Fibroblast of pulmonary artery (primary cell): ENCODE measurements at regions not wholly inside any gene's neighbourhood (a gene's known extent, or its start where the extent isn't known, plus 50 kb on each side); places are given as distances from the start of the nearest gene placed in this dataset.
"Not testable (repeated sequence)": the region's sequence is repeated elsewhere in the genome, so short reads cannot be mapped to it uniquely, and the experiment has no call there.

Experiments
- DNase-seq: peaks from one replicate; pipeline ENCODE4 v3.0.0-alpha.2; 2010; ENCODE audit warnings: low read depth
- H3K4me3 ChIP-seq: replicated peaks from 2 replicates; pipeline ENCODE4 v1.5.1; 2011; ENCODE audit warnings: low read depth, mild to moderate bottlenecking, control low read depth, low read length, moderate library complexity
- TF ChIP-seq, protein P1 (sequence below): IDR thresholded peaks from 2 replicates; pipeline ENCODE4 v1.5.1; 2011; ENCODE audit warnings: mild to moderate bottlenecking, control low read depth, low read length, inconsistent platforms; ENCODE audit errors: missing control alignments

DNA sequence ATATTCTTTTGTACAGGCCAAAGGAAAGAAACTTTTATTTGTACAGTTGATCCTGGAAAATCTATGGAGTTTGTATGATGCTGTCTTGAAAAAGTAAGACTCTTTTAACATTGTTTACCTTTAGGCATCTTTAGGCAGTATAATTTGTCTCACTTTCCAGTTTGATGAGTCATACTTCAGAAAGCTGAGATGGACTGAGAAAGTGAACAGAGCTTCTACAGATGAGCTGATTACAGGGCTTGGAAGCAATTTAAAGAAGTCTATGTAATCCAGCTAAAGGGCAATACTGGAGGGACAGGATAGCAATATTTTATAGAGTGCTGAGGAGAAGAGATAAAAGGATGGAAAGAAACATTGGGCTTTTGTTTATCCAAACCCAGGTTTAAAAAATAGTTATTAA, 123.5 kb upstream of the GOLGA6L4 start:
- TF ChIP-seq, protein P1, sequence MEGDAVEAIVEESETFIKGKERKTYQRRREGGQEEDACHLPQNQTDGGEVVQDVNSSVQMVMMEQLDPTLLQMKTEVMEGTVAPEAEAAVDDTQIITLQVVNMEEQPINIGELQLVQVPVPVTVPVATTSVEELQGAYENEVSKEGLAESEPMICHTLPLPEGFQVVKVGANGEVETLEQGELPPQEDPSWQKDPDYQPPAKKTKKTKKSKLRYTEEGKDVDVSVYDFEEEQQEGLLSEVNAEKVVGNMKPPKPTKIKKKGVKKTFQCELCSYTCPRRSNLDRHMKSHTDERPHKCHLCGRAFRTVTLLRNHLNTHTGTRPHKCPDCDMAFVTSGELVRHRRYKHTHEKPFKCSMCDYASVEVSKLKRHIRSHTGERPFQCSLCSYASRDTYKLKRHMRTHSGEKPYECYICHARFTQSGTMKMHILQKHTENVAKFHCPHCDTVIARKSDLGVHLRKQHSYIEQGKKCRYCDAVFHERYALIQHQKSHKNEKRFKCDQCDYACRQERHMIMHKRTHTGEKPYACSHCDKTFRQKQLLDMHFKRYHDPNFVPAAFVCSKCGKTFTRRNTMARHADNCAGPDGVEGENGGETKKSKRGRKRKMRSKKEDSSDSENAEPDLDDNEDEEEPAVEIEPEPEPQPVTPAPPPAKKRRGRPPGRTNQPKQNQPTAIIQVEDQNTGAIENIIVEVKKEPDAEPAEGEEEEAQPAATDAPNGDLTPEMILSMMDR = no peak
- H3K4me3 ChIP-seq = no peak overlapping the region
- peak; percentile 11 for DNase-seq

DNA sequence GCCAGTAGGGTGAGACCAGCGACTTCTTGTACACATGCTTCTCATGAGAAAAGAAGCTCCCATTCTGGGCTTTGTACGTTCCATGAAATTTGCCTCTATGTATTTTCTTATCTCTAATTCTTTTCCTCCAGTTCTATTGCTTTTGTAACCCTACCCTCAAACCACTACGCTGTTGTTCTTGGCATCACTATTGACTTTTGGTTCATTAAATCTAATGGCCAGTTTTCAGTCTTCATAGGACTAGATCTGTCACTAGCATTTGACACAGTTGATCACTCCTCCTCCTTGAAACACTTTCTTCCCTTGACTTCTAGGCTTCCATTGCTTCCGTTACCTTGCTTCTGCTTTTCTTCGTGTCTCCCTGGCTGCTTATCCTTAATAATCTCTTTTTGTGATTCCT, 121.7 kb upstream of the GOLGA6L4 start:
- H3K4me3 ChIP-seq = no peak overlapping the region
- DNase-seq = no peak

DNA sequence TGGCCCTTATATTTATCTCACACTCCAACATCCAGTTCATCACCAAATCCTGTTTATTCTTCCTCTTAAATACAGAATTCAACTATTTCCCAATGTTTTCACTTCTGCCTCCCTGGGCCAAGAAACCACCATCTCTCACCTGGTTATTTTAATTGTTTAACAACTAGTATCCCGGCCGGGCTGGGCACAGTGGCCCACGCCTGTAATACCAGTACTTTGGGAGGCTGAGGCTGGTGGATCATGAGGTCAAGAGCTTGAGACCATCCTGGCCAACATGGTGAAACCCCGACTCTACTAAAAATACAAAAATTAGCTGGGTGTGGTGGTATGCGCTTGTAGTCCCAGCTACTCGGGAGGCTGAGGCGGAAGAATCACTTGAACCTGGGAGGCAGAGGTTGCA, 120.9 kb upstream of the GOLGA6L4 start:
- not testable (repeated sequence) for DNase-seq, H3K4me3 ChIP-seq

More for the DNA sequence above, 121.7 kb upstream of the GOLGA6L4 start:
- TF ChIP-seq, protein P1 = no peak

DNA sequence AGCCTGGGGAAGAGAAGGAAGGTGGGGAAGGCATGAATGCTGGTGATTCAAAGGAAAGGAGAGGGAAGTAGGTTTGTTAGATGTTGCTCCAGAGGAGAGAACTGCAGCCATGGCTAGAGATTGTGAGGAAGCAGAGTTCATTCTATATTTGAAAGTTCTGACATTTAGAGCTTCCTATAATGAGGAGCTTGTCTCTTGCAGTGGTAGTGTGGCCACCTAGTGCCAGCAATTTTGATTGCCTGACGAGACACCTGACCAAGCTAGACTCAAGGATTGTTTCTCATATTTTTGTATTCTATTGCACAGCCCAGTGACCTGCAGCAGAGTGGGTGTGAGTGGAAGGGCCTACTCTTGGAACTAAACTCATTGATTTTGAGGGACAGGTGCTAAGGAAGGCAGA, 116.2 kb upstream of the GOLGA6L4 start:
- not testable (repeated sequence) for DNase-seq, H3K4me3 ChIP-seq

DNA sequence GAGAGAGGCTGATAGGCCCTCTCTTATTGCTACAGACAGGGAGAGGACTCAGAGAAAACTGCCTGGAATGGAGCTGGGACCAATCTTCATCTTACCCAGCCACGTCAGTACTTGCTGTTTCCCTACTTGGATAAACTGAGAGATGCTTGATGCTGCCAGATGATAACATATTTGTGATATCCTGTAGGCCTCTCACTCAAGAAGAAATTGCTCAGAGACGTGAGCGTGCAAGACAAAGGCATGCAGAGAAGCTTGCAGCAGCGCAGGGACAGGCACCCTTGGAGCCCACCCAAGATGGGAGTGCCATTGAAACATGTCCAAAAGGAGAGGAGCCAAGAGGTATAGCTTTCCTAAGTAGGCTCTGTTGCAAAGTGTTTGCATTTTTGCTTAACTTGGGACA, 114.7 kb upstream of the GOLGA6L4 start:
- DNase-seq = peak; percentile 3
- H3K4me3 ChIP-seq = not testable (repeated sequence)

DNA sequence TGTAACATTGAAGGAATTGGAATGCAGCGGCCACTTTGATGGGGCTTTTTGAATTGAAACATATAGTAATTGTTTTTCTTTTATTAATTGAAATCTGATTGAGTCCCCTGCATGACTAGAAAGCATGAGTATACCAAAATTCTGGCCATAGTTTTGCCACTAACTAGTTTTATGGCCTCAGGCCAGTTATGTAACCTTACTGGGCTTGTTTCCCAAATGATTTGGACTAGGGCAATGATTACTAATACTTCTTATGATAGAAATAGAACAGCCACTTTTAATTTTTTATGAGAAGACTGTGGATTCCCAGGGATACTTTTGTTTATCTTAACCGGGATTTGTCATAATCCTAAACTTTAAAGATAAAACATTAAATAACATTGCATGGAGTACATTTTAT, 106.9 kb upstream of the GOLGA6L4 start:
- DNase-seq = peak; percentile 10
- not testable (repeated sequence) for H3K4me3 ChIP-seq

DNA sequence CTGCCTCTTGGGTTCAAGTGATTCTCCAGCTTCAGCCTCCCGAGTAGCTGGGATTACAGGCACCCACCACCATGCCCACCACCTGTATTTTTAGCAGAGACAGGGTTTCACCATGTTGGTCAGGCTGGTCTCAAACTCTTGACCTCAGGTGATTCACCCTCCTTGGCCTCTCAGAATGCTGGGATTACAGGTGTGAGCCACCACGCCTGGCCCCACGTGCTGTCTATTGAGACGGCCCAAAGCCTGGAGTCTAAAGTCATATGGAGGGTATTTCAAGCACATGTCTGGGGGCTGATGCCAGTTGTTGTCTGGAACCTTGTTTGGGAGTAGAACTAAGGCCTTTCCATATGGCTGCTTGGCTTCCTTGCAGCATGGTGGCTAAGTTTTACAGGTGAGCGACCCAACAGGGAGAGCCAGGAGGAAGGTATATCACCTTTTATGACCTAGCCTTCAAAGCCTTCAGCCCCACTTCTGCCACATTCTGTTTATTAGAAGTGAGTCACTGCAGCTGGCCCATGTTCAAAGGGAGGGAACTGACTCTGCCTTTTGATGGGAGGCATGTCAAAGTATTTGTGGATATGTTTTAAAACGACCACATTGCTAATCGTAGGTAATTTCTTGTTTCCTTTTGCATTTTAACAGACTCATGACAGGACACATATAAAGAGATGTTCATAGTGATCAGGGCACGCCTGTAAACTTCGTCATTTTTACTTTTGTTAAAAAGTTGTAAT, 105.3 kb upstream of the GOLGA6L4 start:
- DNase-seq, H3K4me3 ChIP-seq: not testable (repeated sequence)

DNA sequence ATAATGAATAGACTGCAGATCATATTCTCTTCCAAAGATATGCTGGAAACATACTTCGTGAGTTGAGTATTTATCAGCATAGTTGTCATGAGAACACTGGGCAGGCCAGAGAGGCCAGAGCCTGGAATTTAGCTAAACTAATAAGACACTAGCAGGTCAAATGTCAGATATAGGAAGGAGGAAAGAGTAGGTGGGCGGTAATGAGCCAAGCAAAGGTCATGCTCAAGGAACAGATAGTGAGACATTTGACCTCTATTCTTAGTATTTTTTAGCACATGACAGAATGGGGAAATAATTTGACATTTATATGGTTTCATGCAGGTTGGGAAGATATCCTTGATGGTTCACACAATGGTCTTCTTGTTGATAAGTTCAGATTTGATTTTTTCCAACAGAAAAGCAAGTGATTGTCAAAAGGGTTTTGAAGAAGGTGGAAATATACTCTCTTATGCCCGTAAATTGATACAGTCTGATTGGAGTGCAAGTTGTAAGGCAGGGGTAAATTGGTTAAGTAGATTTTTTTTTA, 99.6 kb upstream of the GOLGA6L4 start:
- not testable (repeated sequence) for H3K4me3 ChIP-seq, DNase-seq

DNA sequence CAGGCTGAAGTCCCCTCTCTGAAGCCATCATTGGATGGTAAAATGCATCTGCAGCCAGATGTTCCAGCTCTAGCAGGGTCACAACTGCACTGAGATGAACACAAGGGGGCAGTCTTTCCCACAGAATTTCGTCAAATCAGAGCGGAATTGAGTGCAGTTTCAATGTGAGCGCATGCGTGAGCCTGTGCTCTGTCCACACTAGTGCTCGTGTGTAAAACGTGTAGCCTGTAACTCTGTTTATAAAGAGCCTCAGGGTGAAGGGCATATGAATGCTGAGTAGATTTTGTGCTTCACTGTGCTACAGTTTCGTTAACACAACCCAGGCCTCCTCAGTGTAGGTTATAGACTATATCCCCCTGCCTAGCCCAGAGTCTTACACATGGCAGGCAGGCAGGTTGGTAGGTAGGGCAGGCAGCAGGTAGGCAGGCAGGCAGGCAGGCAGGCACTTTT, 92.7 kb upstream of the GOLGA6L4 start:
- DNase-seq = peak; percentile 89
- TF ChIP-seq, protein P1 = peak; percentile 86
- H3K4me3 ChIP-seq = peak overlapping the region; percentile 10

DNA sequence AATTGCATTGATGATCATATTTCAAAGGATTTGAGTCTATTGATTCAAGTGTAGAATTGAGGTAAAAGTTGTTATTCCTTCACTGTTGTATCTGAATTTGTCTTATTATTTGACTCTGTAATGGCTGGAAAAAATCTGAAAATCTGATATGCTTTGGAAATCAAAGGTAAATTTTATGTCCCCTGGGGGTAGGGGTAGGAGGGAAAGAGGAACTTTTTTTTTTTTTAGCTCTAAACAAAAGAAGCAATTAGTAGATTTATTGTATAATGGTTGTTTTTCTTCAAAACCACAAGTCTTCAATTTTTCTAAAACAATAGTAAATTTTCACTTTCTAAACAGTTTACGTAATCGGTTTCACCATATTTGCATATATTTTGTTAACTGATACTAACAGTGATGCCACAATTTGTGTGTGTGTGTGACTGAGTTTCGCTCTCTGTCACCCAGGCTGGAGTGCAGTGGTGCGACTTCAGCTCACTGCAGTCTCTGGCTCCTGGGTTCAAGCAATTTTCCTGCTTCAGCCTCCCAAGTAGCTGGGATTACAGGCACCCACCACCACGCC, 91.7 kb upstream of the GOLGA6L4 start:
- H3K4me3 ChIP-seq = no peak overlapping the region
- TF ChIP-seq, protein P1 = no peak
- no peak for DNase-seq

DNA sequence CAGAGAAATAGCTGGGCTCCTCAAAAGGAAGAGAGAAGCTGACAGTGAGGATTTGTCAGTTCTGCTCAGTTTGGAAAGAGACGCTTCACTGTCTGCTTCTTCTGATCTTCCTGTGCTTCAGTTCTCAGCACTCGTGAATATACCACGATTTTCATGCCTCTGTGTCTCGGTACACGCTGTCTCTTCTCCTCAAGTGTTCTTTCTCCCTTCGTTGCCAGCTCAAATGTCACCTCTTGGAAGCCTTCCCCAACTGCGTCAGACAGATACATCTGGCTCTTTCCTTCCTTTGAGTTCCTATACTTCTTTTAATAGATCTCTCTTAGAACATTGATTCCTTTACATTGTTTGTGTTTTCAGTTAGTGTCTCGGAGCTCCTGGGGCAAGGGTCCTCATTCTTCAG, 90.6 kb upstream of the GOLGA6L4 start:
- DNase-seq = not testable (repeated sequence)

DNA sequence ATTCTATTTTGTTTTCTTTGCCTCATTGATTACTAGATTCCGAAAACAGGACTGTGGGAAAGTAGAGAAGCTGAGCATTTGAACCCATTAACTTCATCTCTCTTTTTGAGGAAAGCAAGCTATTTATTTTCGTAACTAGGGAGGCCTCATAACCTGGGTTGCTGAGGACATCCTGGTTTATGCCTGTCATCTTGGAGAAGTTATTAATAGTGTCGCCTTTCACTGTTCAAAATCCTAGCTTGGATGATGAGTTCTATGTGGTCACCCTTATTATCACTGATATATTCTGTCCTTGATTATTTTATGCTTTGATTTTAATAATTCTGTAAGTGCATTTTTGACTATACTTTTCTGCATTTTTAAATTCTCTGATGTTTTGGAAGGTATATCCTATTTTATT, 89.3 kb upstream of the GOLGA6L4 start:
- not testable (repeated sequence) for DNase-seq

More for the DNA sequence above, 90.6 kb upstream of the GOLGA6L4 start:
- not testable (repeated sequence) for H3K4me3 ChIP-seq

DNA sequence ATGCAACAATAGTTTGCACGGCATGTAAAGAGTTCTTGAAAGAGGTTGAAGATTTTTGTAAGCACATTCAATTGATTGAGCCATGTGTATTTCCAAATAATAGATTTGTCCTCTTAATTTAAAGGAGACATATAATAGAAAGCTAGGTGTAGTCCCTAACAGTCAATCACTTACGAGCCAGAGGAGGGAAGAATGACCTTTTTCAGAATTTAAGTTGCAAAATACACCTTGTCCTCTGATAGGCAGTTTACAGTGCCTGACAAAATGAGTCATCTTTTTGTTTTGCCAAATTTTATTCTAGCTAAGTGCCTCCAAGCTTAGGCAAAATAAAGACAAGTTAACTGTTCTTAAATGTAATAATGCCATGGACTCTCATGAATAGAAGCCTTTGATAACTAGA, 88.3 kb upstream of the GOLGA6L4 start:
- not testable (repeated sequence) for DNase-seq, H3K4me3 ChIP-seq

More for the DNA sequence above, 89.3 kb upstream of the GOLGA6L4 start:
- H3K4me3 ChIP-seq = not testable (repeated sequence)
